C4-2B (cell line): ENCODE measurements at regions not wholly inside any gene's neighbourhood (a gene's known extent, or its start where the extent isn't known, plus 50 kb on each side); places are given as distances from the start of the nearest gene placed in this dataset.

Source experiments
- CTCF ChIP-seq: fragments of 450-650 bp; conservative IDR thresholded peaks from 2 replicates; pipeline ENCODE4 v1.5.1; 2017; ENCODE audit warnings: mild to moderate bottlenecking
- ZFX ChIP-seq: fragments of 450-650 bp; IDR thresholded peaks from 2 replicates; pipeline ENCODE4 v1.6.1; 2017

GRCh38 chr4:74543231-74543781 lies 98.4 kb downstream of the AREG start:
- no peak for TF ChIP-seq CTCF
- no peak for TF ChIP-seq ZFX
